Neural cell (in vitro differentiated cells): ENCODE measurements at regions not wholly inside any gene's neighbourhood (a gene's known extent, or its start where the extent isn't known, plus 50 kb on each side); places are given as distances from the start of the nearest gene placed in this dataset.

ENCODE experiments used
- H2AFZ ChIP-seq: fragments of 200-600, 300-800 bp; sonication (generic), shearing (Covaris generic); 2 replicates; pipeline ENCODE4 v1.6.0; 2014; ENCODE audit warnings: low read depth, mild to moderate bottlenecking, antibody characterized with exemption, low read length, moderate library complexity
- H3F3A ChIP-seq: fragments of 200-600 bp; shearing (Covaris generic); 2 replicates; pipeline ENCODE4 v1.6.1; 2016; ENCODE audit warnings: mild to moderate bottlenecking, moderate library complexity, mixed read lengths, antibody characterized with exemption, low read length; ENCODE audit not compliant: insufficient read depth, poor library complexity, severe bottlenecking
- H3K27ac ChIP-seq: fragments of 200-600, 300-800 bp; sonication (generic), shearing (Covaris generic); 2 replicates; pipeline ENCODE4 v1.5.1; 2014; ENCODE audit warnings: mild to moderate bottlenecking, low read length, moderate library complexity
- H3K27me3 ChIP-seq: fragments of 300-800, 200-600 bp; sonication (generic), shearing (Covaris generic); 2 replicates; pipeline ENCODE4 v1.6.0; 2014; ENCODE audit warnings: mild to moderate bottlenecking, low read depth, low read length, moderate library complexity; ENCODE audit not compliant: insufficient read depth
- H3K36me3 ChIP-seq: fragments of 300-800, 200-600 bp; sonication (generic), shearing (Covaris generic); 2 replicates; pipeline ENCODE4 v1.5.1; 2014; ENCODE audit warnings: mild to moderate bottlenecking, antibody characterized with exemption, low read length, moderate library complexity; ENCODE audit not compliant: insufficient read depth
- H3K4me2 ChIP-seq: fragments of 300-800, 200-600 bp; sonication (generic), shearing (Covaris generic); 2 replicates; pipeline ENCODE4 v1.6.0; 2014; ENCODE audit warnings: mild to moderate bottlenecking, low read length
- H3K4me3 ChIP-seq: fragments of 300-800, 200-600 bp; sonication (generic), shearing (Covaris generic); 2 replicates; pipeline ENCODE4 v1.5.1; 2014; ENCODE audit warnings: mild to moderate bottlenecking, low read length, moderate library complexity
- H3K79me2 ChIP-seq: fragments of 200-600 bp; shearing (Covaris generic); replicated peaks from 2 replicates; pipeline ENCODE4 v1.6.0; 2014; ENCODE audit warnings: mild to moderate bottlenecking, low read length, moderate library complexity; ENCODE audit not compliant: insufficient read depth
- H3K9ac ChIP-seq: fragments of 300-800, 200-600 bp; sonication (generic), shearing (Covaris generic); 2 replicates; pipeline ENCODE4 v1.6.1; 2016; ENCODE audit warnings: mild to moderate bottlenecking, low read length, mixed read lengths
- H3K9me2 ChIP-seq: fragments of 200-600 bp; shearing (Covaris generic); 2 replicates; pipeline ENCODE4 v1.6.1; 2016; ENCODE audit warnings: mild to moderate bottlenecking, low read length, mixed read lengths; ENCODE audit not compliant: insufficient read depth
- H3K9me3 ChIP-seq: fragments of 200-600, 300-800 bp; sonication (generic), shearing (Covaris generic); 2 replicates; pipeline ENCODE4 v1.6.1; 2016; ENCODE audit warnings: mild to moderate bottlenecking, mixed run types, low read length, moderate library complexity, mixed read lengths
- H4K20me1 ChIP-seq: fragments of 200-600 bp; shearing (Covaris generic); 2 replicates; pipeline ENCODE4 v1.6.1; 2016; ENCODE audit warnings: mild to moderate bottlenecking, mixed run types; ENCODE audit not compliant: insufficient read depth
- CTCF ChIP-seq: fragments of 450-650 bp; IDR thresholded peaks from 2 replicates; pipeline ENCODE4 v1.5.1; 2014; ENCODE audit warnings: antibody characterized with exemption, mild to moderate bottlenecking, moderate library complexity; ENCODE audit not compliant: poor library complexity, severe bottlenecking
- EP300 ChIP-seq: fragments of 450-650 bp; conservative IDR thresholded peaks from 2 replicates; pipeline ENCODE4 v1.6.1; 2014; ENCODE audit warnings: antibody characterized with exemption, mild to moderate bottlenecking, moderate library complexity; ENCODE audit not compliant: poor library complexity, severe bottlenecking
- EZH2 ChIP-seq: fragments of 200-600, 300-800 bp; shearing (Covaris generic), sonication (generic); IDR thresholded peaks from 2 replicates; pipeline ENCODE4 v1.6.1; 2014; ENCODE audit warnings: antibody characterized with exemption, low read length, borderline replicate concordance, mild to moderate bottlenecking; ENCODE audit not compliant: insufficient read depth, poor library complexity, severe bottlenecking
- MXI1 ChIP-seq: fragments of 450-650 bp; conservative IDR thresholded peaks from 2 replicates; pipeline ENCODE4 v1.6.1; 2014; ENCODE audit warnings: antibody characterized with exemption, mild to moderate bottlenecking; ENCODE audit not compliant: poor library complexity, severe bottlenecking
- POLR2AphosphoS5 ChIP-seq: IDR thresholded peaks from 2 replicates; pipeline ENCODE4 v1.6.1; 2012
- RAD21 ChIP-seq: fragments of 450-650 bp; conservative IDR thresholded peaks from 2 replicates; pipeline ENCODE4 v1.6.1; 2014; ENCODE audit warnings: antibody characterized with exemption, mild to moderate bottlenecking, moderate library complexity
- REST ChIP-seq: IDR thresholded peaks from 2 replicates; pipeline ENCODE4 v1.6.1; 2012; ENCODE audit warnings: borderline replicate concordance
- SMC3 ChIP-seq: fragments of 450-650 bp; conservative IDR thresholded peaks from 2 replicates; pipeline ENCODE4 v1.6.1; 2014; ENCODE audit warnings: antibody characterized with exemption, mild to moderate bottlenecking, moderate library complexity; ENCODE audit not compliant: poor library complexity
- TAF1 ChIP-seq: IDR thresholded peaks from 2 replicates; pipeline ENCODE4 v1.6.1; 2012; ENCODE audit warnings: low read depth

- Histone ChIP-seq H3K4me2 (no peak overlapping the region), H3K79me2 (no peaks in the 10 kb centered on the region), H2AFZ (no peak overlapping the region), H3K9me2 (no peaks in the 10 kb centered on the region), H3K36me3 (no peaks in the 10 kb centered on the region), H3K27me3 (no peaks in the 10 kb centered on the region), H3F3A (no peaks in the 10 kb centered on the region), H3K9ac (no peak overlapping the region), H3K27ac (no peak overlapping the region), H3K4me3 (no peak overlapping the region), H4K20me1 (no peaks in the 10 kb centered on the region), H3K9me3 (no peaks in the 10 kb centered on the region)
- TF ChIP-seq SMC3 (no peak), TAF1 (no peak), REST (no peak), EP300 (no peak), POLR2AphosphoS5 (no peak), EZH2 (no peak), MXI1 (no peak)
These were observed 167.0 kb downstream of the NUFIP1 start for GRCh38 chr13:44822291-44822690.

DNA sequence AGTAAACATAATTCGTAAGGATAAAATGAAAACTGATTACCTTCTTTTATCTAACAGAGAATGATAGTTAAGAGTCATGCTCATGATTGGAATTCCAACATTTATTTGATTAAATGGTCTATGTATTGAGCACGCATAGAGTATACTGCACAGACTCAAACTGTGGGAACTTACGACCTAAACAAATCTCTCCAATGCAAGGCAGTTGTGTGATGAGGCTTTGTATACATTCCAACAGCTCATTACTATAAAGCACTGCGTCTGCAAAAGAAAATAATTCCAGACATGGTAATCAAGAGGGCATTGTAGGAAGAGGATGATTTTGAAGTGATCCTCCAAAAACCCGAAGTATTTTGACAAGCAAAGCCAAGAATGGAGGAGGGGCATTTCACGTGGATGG, 169.5 kb downstream of the NUFIP1 start:
- Histone ChIP-seq H3K9me2 (no peaks in the 10 kb centered on the region), H3K4me2 (no peak overlapping the region), H3K79me2 (no peaks in the 10 kb centered on the region), H3F3A (no peaks in the 10 kb centered on the region), H3K27ac (no peak overlapping the region), H3K9ac (no peak overlapping the region), H4K20me1 (no peaks in the 10 kb centered on the region), H3K27me3 (no peaks in the 10 kb centered on the region), H3K36me3 (no peaks in the 10 kb centered on the region), H2AFZ (no peak overlapping the region), H3K9me3 (no peaks in the 10 kb centered on the region), H3K4me3 (no peak overlapping the region)
- TF ChIP-seq CTCF (no peak), EP300 (no peak), POLR2AphosphoS5 (no peak), MXI1 (no peak), EZH2 (no peak), SMC3 (no peak), TAF1 (no peak), RAD21 (no peak), REST (no peak)
